Keratinocyte (primary cell): ENCODE measurements at regions not wholly inside any gene's neighbourhood (a gene's known extent, or its start where the extent isn't known, plus 50 kb on each side); places are given as distances from the start of the nearest gene placed in this dataset.

Experiments
- DNase-seq: peaks from one replicate; pipeline ENCODE4 v3.0.0-alpha.2; 2011; ENCODE audit warnings: low read depth, missing footprints, low spot score
- FAIRE-seq: peaks from 2 replicates; lab custom pipeline; 2011; peaks lifted over from hg19 to GRCh38; lab: Jason Lieb, UNC
- H2AFZ ChIP-seq: 2 replicates; pipeline ENCODE4 v1.6.0; 2012; ENCODE audit warnings: low read length, control low read depth, inconsistent platforms; ENCODE audit not compliant: control insufficient read depth
- H3K27ac ChIP-seq: 2 replicates; pipeline ENCODE4 v1.5.1; 2011; ENCODE audit warnings: low read length; ENCODE audit not compliant: control insufficient read depth, insufficient read depth
- H3K27me3 ChIP-seq: 3 replicates; pipeline ENCODE4 v1.6.0; 2011; ENCODE audit warnings: low read length; ENCODE audit not compliant: control insufficient read depth, insufficient read depth; ENCODE audit errors: extremely low read depth
- H3K36me3 ChIP-seq, 2 experiments: 2 replicates in 1 of 2; 3 replicates in 1 of 2; pipeline ENCODE4 v1.5.1; 2011; ENCODE audit warnings: low read length in 2 of 2, mild to moderate bottlenecking in 1 of 2; ENCODE audit not compliant: control insufficient read depth in 2 of 2, insufficient read depth in 2 of 2; ENCODE audit errors: extremely low read depth in 1 of 2
- H3K4me1 ChIP-seq: 3 replicates; pipeline ENCODE4 v1.5.1; 2011; ENCODE audit warnings: low read length; ENCODE audit not compliant: control insufficient read depth, insufficient read depth; ENCODE audit errors: extremely low read depth
- H3K4me2 ChIP-seq: 3 replicates; pipeline ENCODE4 v1.6.0; 2011; ENCODE audit warnings: low read depth, low read length; ENCODE audit not compliant: control insufficient read depth, insufficient read depth; ENCODE audit errors: extremely low read depth
- H3K4me3 ChIP-seq, 3 experiments: fragments of 200-600 bp in 1 of 3; sonication (generic) in 1 of 3; 2 replicates in 2 of 3; 3 replicates in 1 of 3; pipeline ENCODE4 v1.5.1; 2011 to 2016; ENCODE audit warnings: low read length in 3 of 3, mild to moderate bottlenecking in 3 of 3, control low read depth in 2 of 3, inconsistent platforms in 1 of 3, low read depth in 1 of 3, mixed read lengths in 1 of 3, mixed run types in 1 of 3, moderate library complexity in 1 of 3; ENCODE audit not compliant: control insufficient read depth in 2 of 3, insufficient read depth in 2 of 3; ENCODE audit errors: extremely low read depth in 1 of 3
- H3K79me2 ChIP-seq: 2 replicates; pipeline ENCODE4 v1.6.0; 2012; ENCODE audit warnings: low read length; ENCODE audit not compliant: control insufficient read depth, insufficient read depth
- H3K9ac ChIP-seq: 3 replicates; pipeline ENCODE4 v1.6.0; 2011; ENCODE audit warnings: low read length; ENCODE audit not compliant: control insufficient read depth, insufficient read depth; ENCODE audit errors: extremely low read depth
- H3K9me1 ChIP-seq: 3 replicates; pipeline ENCODE4 v1.6.0; 2011; ENCODE audit warnings: low read length; ENCODE audit not compliant: control insufficient read depth, insufficient read depth; ENCODE audit errors: extremely low read depth
- H3K9me3 ChIP-seq: 2 replicates; pipeline ENCODE4 v1.5.1; 2012; ENCODE audit warnings: low read depth, low read length; ENCODE audit not compliant: control insufficient read depth
- H4K20me1 ChIP-seq: 3 replicates; pipeline ENCODE4 v1.6.0; 2011; ENCODE audit warnings: low read length; ENCODE audit not compliant: control insufficient read depth, insufficient read depth; ENCODE audit errors: extremely low read depth
- EZH2 ChIP-seq: IDR thresholded peaks from one replicate; pipeline ENCODE4 v1.6.1; 2012; ENCODE audit warnings: inconsistent platforms, mild to moderate bottlenecking, low read length, moderate library complexity
- dilution Hi-C: fragments of 300-500 bp; cut with MboI; formaldehyde crosslinking; loops from one replicate; pipeline ENCODE4 v1.7.0; 2020; ENCODE audit warnings: low sequenced_read_pairs; ENCODE audit not compliant: extremely low pct_ligation_motif_present
- TF ChIP-seq, protein P1 (sequence below), 3 experiments: IDR thresholded peaks in 1 of 3; conservative IDR thresholded peaks in 1 of 3; optimal IDR thresholded peaks in 1 of 3; 2 replicates in 2 of 3; 3 replicates in 1 of 3; pipeline versions ENCODE3 to v1.5.1; 2011; ENCODE audit warnings: low read length in 3 of 3, mild to moderate bottlenecking in 3 of 3, moderate library complexity in 2 of 3, control low read depth in 1 of 3, inconsistent platforms in 1 of 3; ENCODE audit not compliant: insufficient read depth in 2 of 3; ENCODE audit errors: extremely low read depth in 1 of 3

DNA sequence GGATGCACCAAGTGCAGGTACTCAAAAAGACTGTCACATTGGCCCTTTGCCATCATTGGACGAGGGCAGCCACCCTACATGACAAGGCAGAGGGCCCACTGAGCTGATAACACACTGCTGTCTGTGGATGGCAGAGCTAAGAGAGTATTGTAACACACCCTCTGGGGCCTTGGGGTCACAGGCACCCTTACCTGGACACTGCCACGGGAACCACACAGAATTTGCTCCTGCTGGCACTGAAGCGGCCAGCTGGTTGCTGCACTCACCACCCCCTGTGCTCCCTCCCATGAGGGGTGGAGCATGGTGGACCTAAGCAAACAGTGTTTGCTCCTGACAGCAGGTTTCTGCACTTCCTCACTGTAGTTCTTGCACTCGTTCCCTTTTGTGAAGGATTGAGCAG, 208.2 kb upstream of the SGO1 start:
- no peak overlapping the region for H3K9ac ChIP-seq
- H3K4me2 ChIP-seq: no peak overlapping the region
- no peaks in the 10 kb centered on the region for H3K9me3 ChIP-seq
- H3K27ac ChIP-seq: no peak overlapping the region
- no peaks in the 10 kb centered on the region for H3K79me2 ChIP-seq
- H3K27me3 ChIP-seq: no peaks in the 10 kb centered on the region
- H4K20me1 ChIP-seq: no peaks in the 10 kb centered on the region
- TF ChIP-seq EZH2: no peak
- TF ChIP-seq, protein P1, sequence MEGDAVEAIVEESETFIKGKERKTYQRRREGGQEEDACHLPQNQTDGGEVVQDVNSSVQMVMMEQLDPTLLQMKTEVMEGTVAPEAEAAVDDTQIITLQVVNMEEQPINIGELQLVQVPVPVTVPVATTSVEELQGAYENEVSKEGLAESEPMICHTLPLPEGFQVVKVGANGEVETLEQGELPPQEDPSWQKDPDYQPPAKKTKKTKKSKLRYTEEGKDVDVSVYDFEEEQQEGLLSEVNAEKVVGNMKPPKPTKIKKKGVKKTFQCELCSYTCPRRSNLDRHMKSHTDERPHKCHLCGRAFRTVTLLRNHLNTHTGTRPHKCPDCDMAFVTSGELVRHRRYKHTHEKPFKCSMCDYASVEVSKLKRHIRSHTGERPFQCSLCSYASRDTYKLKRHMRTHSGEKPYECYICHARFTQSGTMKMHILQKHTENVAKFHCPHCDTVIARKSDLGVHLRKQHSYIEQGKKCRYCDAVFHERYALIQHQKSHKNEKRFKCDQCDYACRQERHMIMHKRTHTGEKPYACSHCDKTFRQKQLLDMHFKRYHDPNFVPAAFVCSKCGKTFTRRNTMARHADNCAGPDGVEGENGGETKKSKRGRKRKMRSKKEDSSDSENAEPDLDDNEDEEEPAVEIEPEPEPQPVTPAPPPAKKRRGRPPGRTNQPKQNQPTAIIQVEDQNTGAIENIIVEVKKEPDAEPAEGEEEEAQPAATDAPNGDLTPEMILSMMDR (optimal IDR thresholded peaks at IDR 0.05 in 1 of 3, IDR thresholded peaks at IDR 0.05 in 1 of 3, conservative IDR thresholded peaks at IDR 0.05 in 1 of 3; ENCODE audit: extremely low read depth in 1 of 3, insufficient read depth in 2 of 3, low read length in 3 of 3): no peak
- H3K36me3 ChIP-seq: no peaks in the 10 kb centered on the region
- H3K4me1 ChIP-seq: no peaks in the 10 kb centered on the region
- H3K4me3 ChIP-seq: no peak overlapping the region
- FAIRE-seq: no peak
- dilution Hi-C loops: no loop called here
- H2AFZ ChIP-seq: no peak overlapping the region
- H3K9me1 ChIP-seq: no peaks in the 10 kb centered on the region
- DNase-seq: no peak

DNA sequence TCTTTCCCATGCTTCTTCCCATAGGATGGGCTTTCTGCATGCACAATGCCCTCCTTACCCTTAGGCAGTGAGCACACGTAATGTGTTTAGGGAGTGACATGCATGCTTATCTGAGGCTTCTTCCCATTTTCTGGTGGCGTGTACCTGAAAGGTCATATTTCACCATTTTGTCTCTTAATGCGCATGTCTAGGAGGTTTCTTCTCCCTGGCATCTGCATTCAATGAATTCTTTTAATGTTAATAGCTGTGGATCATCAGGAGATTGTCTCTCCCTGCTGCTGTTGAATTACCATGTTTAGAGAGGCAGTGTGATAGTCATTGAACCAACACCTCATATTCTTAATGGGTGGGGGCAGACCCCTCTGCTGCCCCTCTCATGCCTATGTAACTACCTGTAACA, 205.6 kb upstream of the SGO1 start:
- Histone ChIP-seq H3K79me2 (no peaks in the 10 kb centered on the region), H3K9me1 (no peaks in the 10 kb centered on the region), H2AFZ (no peak overlapping the region), H4K20me1 (no peaks in the 10 kb centered on the region), H3K9me3 (no peaks in the 10 kb centered on the region), H3K4me1 (no peaks in the 10 kb centered on the region), H3K36me3 (no peaks in the 10 kb centered on the region), H3K27ac (no peak overlapping the region), H3K4me3 (no peak overlapping the region), H3K9ac (no peak overlapping the region), H3K4me2 (no peak overlapping the region), H3K27me3 (no peaks in the 10 kb centered on the region)
- FAIRE-seq (no peak), DNase-seq (no peak)
- dilution Hi-C loops: no loop called here
- TF ChIP-seq, protein P1 (optimal IDR thresholded peaks at IDR 0.05 in 1 of 3, IDR thresholded peaks at IDR 0.05 in 1 of 3, conservative IDR thresholded peaks at IDR 0.05 in 1 of 3; ENCODE audit: extremely low read depth in 1 of 3, insufficient read depth in 2 of 3, low read length in 3 of 3): no peak
- TF ChIP-seq EZH2: no peak
